Peyer's patch (tissue), 4 donors: ENCODE measurements at regions not wholly inside any gene's neighbourhood (a gene's known extent, or its start where the extent isn't known, plus 50 kb on each side); places are given as distances from the start of the nearest gene placed in this dataset.
A peak's percentile ranks its signal among the peaks of the same experiment; 100 is the strongest.

Experiments used
- DNase-seq, 3 donors: peaks; one replicate each; pipeline ENCODE4 v3.0.0-alpha.2; 2017 to 2019
- H3K27ac ChIP-seq, 4 donors: fragments of 200-600 bp; sonication (generic); one replicate each; pipeline ENCODE4 v1.5.1; 2016 to 2019
- H3K27me3 ChIP-seq, 2 donors: fragments of 200-600 bp; sonication (generic); one replicate each; pipeline ENCODE4 v1.5.1; 2019
- H3K36me3 ChIP-seq, 3 donors: fragments of 200-600 bp; sonication (generic); one replicate each; pipeline ENCODE4 v1.5.1; 2016 to 2019
- H3K4me1 ChIP-seq, 4 donors: fragments of 200-600 bp; sonication (generic); one replicate each; pipeline ENCODE4 v1.5.1; 2016 to 2019
- H3K4me3 ChIP-seq, 4 donors: fragments of 200-600 bp; sonication (generic); 1 replicate in 3 of 4; 2 replicates in 1 of 4; pipeline ENCODE4 v1.5.1; 2016 to 2019; ENCODE audit warnings: mild to moderate bottlenecking in 1 of 4
- H3K9me3 ChIP-seq, 4 donors: fragments of 200-600 bp; sonication (generic); one replicate each; pipeline ENCODE4 v1.5.1; 2016 to 2019; ENCODE audit warnings: mild to moderate bottlenecking in 1 of 4
- CTCF ChIP-seq, 6 experiments: fragments of 450-650 bp in 4 of 6; fragments of 200-600 bp in 2 of 6; sonication (generic) in 1 of 6; IDR thresholded peaks; one replicate each; pipeline ENCODE4 v1.5.1; 2017 to 2019; ENCODE audit warnings: antibody characterized with exemption in 6 of 6, mild to moderate bottlenecking in 3 of 6, moderate library complexity in 1 of 6
- POLR2A ChIP-seq, 2 donors: fragments of 450-650 bp; IDR thresholded peaks; one replicate each; pipeline ENCODE4 v1.5.1; 2017; ENCODE audit warnings: antibody characterized with exemption in 2 of 2, mild to moderate bottlenecking in 2 of 2, moderate library complexity in 2 of 2

DNA sequence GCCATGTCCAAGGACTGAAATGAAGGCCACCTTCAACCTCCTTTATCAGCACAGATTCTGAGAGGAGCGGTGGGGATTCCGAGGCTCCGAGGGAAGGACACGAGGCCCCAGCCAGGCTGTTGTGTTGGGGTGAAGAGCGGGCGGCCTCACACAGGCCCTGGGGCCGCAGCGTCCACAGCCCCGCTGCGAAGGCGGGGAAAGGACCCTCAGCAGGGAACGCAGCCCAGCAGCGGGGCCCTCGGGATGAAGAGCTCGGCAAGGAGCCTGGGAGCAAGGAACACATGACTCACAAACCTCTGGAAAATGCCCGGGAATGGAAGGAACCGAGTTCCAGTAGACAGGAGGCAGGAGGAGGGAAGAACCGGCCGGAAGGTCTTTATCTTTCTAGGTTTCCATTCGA is 227.2 kb downstream of the BRD1 start:
- peak in 2 of 3 donors; percentile 28 to 34 for DNase-seq
- Histone ChIP-seq H3K9me3 (no peaks in the 10 kb centered on the region), H3K36me3 (no peaks in the 10 kb centered on the region), H3K4me3 (no peak overlapping the region), H3K4me1 (no peaks in the 10 kb centered on the region), H3K27me3 (no peaks in the 10 kb centered on the region), H3K27ac (no peak overlapping the region)
- no peak for TF ChIP-seq CTCF (IDR thresholded peaks at IDR 0.05)
- TF ChIP-seq POLR2A (IDR thresholded peaks at IDR 0.05), result no peak

- H3K9me3 ChIP-seq, result no peaks in the 10 kb centered on the region
- H3K36me3 ChIP-seq, result no peaks in the 10 kb centered on the region
- no peak for TF ChIP-seq CTCF (IDR thresholded peaks at IDR 0.05)
- no peaks in the 10 kb centered on the region for H3K4me1 ChIP-seq
- DNase-seq, result peak in 2 of 3 donors; percentile 29 to 37
- no peak overlapping the region for H3K4me3 ChIP-seq
- no peak overlapping the region for H3K27ac ChIP-seq
- H3K27me3 ChIP-seq, result no peaks in the 10 kb centered on the region
Measured at GRCh38 chr22:49599691-49600455, 227.8 kb downstream of the BRD1 start.

DNA sequence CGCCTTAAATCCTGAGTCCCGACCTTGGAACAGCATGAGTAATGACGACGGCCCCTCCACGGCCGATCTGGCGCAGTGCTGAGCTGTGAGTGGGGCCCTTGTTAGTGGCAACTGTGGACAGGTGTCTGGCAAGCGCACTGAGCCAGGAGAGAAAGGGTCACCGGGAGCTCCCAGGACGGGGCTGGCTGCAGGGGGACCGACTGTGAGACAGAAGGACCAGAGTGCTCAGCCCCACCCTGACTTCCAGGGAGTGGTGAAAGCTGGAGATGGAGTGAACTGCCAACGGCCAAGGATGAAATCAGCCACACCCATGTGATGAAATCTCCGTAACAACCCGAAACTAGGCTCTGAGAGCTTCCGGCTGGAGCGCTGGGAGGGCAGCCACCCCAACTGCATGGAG is 228.6 kb downstream of the BRD1 start:
- no peaks in the 10 kb centered on the region for H3K4me1 ChIP-seq
- H3K9me3 ChIP-seq, result no peaks in the 10 kb centered on the region
- no peaks in the 10 kb centered on the region for H3K27me3 ChIP-seq
- H3K27ac ChIP-seq, result no peak overlapping the region
- no peak for TF ChIP-seq CTCF (IDR thresholded peaks at IDR 0.05)
- TF ChIP-seq POLR2A (IDR thresholded peaks at IDR 0.05), result no peak
- no peaks in the 10 kb centered on the region for H3K36me3 ChIP-seq
- no peak overlapping the region for H3K4me3 ChIP-seq
- peak in 2 of 3 donors; percentile 21 to 37 for DNase-seq

- TF ChIP-seq CTCF (IDR thresholded peaks at IDR 0.05) (no peak), POLR2A (IDR thresholded peaks at IDR 0.05) (no peak)
- no peaks in the 10 kb centered on the region for H3K27me3 ChIP-seq
- H3K27ac ChIP-seq, result no peak overlapping the region
- no peaks in the 10 kb centered on the region for H3K36me3 ChIP-seq
- no peaks in the 10 kb centered on the region for H3K4me1 ChIP-seq
- no peaks in the 10 kb centered on the region for H3K9me3 ChIP-seq
- no peak for DNase-seq
- H3K4me3 ChIP-seq, result no peak overlapping the region
Measured at GRCh38 chr22:49598338-49598737, 229.3 kb downstream of the BRD1 start.

GRCh38 chr22:49597428-49598039 is 230.1 kb downstream of the BRD1 start:
- no peak for DNase-seq
- Histone ChIP-seq H3K4me1 (no peaks in the 10 kb centered on the region), H3K4me3 (no peak overlapping the region), H3K36me3 (no peaks in the 10 kb centered on the region), H3K27ac (no peak overlapping the region), H3K9me3 (no peaks in the 10 kb centered on the region), H3K27me3 (no peaks in the 10 kb centered on the region)
- no peak for TF ChIP-seq POLR2A (IDR thresholded peaks at IDR 0.05)
- no peak for TF ChIP-seq CTCF (IDR thresholded peaks at IDR 0.05)
